ENCODE measurements at regions not wholly inside any gene's neighbourhood (a gene's known extent, or its start where the extent isn't known, plus 50 kb on each side); places are given as distances from the start of the nearest gene placed in this dataset.

- Histone ChIP-seq H2BK120ac (ENCODE audit: low read depth, low read length) (no peak overlapping the region), H3K27me3 (ENCODE audit: insufficient read depth, low read length, poor library complexity) (no peaks in the 10 kb centered on the region), H3K56ac (ENCODE audit: low read length) (no peak overlapping the region), H4K5ac (ENCODE audit: low read length) (no peak overlapping the region), H3K36me3 (ENCODE audit: control insufficient read depth, insufficient read depth, low read length) (no peaks in the 10 kb centered on the region), H3K23ac (ENCODE audit: low read length) (no peak overlapping the region), H2BK5ac (ENCODE audit: low read length) (no peak overlapping the region), H3K4me2 (ENCODE audit: low read length) (no peak overlapping the region), H4K8ac (ENCODE audit: low read depth, low read length) (no peak overlapping the region), H3K18ac (ENCODE audit: low read length) (no peak overlapping the region), H3K9ac (ENCODE audit: low read length) (no peak overlapping the region), H2AK5ac (ENCODE audit: low read length) (no peak overlapping the region), H2BK15ac (replicated peaks; ENCODE audit: low read depth) (no peak overlapping the region), H3K4me3 (ENCODE audit: low read length) (no peak overlapping the region), H3K79me2 (ENCODE audit: control insufficient read depth, insufficient read depth, low read length) (no peaks in the 10 kb centered on the region), H3K27ac (ENCODE audit: low read depth, low read length) (no peak overlapping the region), H3K4ac (ENCODE audit: low read depth, low read length) (no peak overlapping the region), H3K79me1 (ENCODE audit: low read length) (no peaks in the 10 kb centered on the region), H3K4me1 (ENCODE audit: control insufficient read depth, low read depth, low read length) (no peaks in the 10 kb centered on the region)
- WGBS (ENCODE audit: extremely low coverage, insufficient coverage, low lambda C conversion rate), result no CpG with 5 or more reads among the region's 1 CpG
- no peak for DNase-seq
Observed at GRCh38 chr12:92216092-92216491, 70.4 kb upstream of the BTG1 start.

GRCh38 chr12:92215358-92215757, 69.7 kb upstream of the BTG1 start:
- Histone ChIP-seq H2BK5ac (ENCODE audit: low read length) (no peak overlapping the region), H3K4me1 (ENCODE audit: control insufficient read depth, low read depth, low read length) (no peaks in the 10 kb centered on the region), H3K79me1 (ENCODE audit: low read length) (no peaks in the 10 kb centered on the region), H3K18ac (ENCODE audit: low read length) (no peak overlapping the region), H3K27me3 (ENCODE audit: insufficient read depth, low read length, poor library complexity) (no peaks in the 10 kb centered on the region), H3K36me3 (ENCODE audit: control insufficient read depth, insufficient read depth, low read length) (no peaks in the 10 kb centered on the region), H4K8ac (ENCODE audit: low read depth, low read length) (no peak overlapping the region), H2BK15ac (replicated peaks; ENCODE audit: low read depth) (no peak overlapping the region), H3K23ac (ENCODE audit: low read length) (no peak overlapping the region), H3K9ac (ENCODE audit: low read length) (no peak overlapping the region), H3K27ac (ENCODE audit: low read depth, low read length) (no peak overlapping the region), H3K79me2 (ENCODE audit: control insufficient read depth, insufficient read depth, low read length) (no peaks in the 10 kb centered on the region), H2AK5ac (ENCODE audit: low read length) (no peak overlapping the region), H4K5ac (ENCODE audit: low read length) (no peak overlapping the region), H3K4ac (ENCODE audit: low read depth, low read length) (no peak overlapping the region), H3K4me2 (ENCODE audit: low read length) (no peak overlapping the region), H3K56ac (ENCODE audit: low read length) (no peak overlapping the region), H3K4me3 (ENCODE audit: low read length) (no peak overlapping the region), H2BK120ac (ENCODE audit: low read depth, low read length) (no peak overlapping the region)
- WGBS (ENCODE audit: extremely low coverage, insufficient coverage, low lambda C conversion rate), result no CpG with 5 or more reads among the region's 5 CpGs
- DNase-seq, result no peak

GRCh38 chr12:92213166-92213565, 67.5 kb upstream of the BTG1 start:
- no peak overlapping the region for H2BK5ac ChIP-seq (ENCODE audit: low read length)
- H3K27ac ChIP-seq (ENCODE audit: low read depth, low read length), result no peak overlapping the region
- no peak for DNase-seq

DNA sequence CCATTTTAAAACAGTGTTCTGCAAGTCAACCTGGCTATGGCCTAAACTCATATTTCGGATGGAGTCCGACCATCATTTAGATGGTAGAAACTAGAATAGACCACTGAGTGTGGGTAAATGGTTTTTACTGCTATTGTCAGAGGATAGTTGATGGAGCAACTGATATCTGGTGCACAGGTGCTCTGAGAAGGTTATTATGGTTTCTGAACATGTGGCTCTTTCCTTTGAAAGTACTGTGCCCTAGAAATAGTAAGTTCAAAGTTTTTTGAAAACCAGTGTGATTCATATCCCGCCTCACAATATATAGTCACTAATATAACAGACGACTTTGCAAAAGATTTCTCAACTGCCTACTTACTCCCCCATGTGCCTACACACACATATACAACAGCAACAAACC, 64.4 kb upstream of the BTG1 start:
- H2BK15ac ChIP-seq (replicated peaks; ENCODE audit: low read depth), result no peak overlapping the region
- H3K79me1 ChIP-seq (ENCODE audit: low read length), result no peaks in the 10 kb centered on the region
- H3K27ac ChIP-seq (ENCODE audit: low read depth, low read length), result no peak overlapping the region
- no peak overlapping the region for H2BK5ac ChIP-seq (ENCODE audit: low read length)
- no peak overlapping the region for H3K4me3 ChIP-seq (ENCODE audit: low read length)
- H3K23ac ChIP-seq (ENCODE audit: low read length), result no peak overlapping the region
- H2BK120ac ChIP-seq (ENCODE audit: low read depth, low read length), result no peak overlapping the region
- no CpG with 5 or more reads among the region's 4 CpGs for WGBS (ENCODE audit: extremely low coverage, insufficient coverage, low lambda C conversion rate)
- no peak overlapping the region for H3K18ac ChIP-seq (ENCODE audit: low read length)
- no peak overlapping the region for H3K9ac ChIP-seq (ENCODE audit: low read length)
- H4K5ac ChIP-seq (ENCODE audit: low read length), result no peak overlapping the region
- H3K4ac ChIP-seq (ENCODE audit: low read depth, low read length), result no peak overlapping the region
- no peaks in the 10 kb centered on the region for H3K27me3 ChIP-seq (ENCODE audit: insufficient read depth, low read length, poor library complexity)
- H3K4me1 ChIP-seq (ENCODE audit: control insufficient read depth, low read depth, low read length), result no peaks in the 10 kb centered on the region
- H2AK5ac ChIP-seq (ENCODE audit: low read length), result no peak overlapping the region
- DNase-seq, result no peak
- no peak overlapping the region for H4K8ac ChIP-seq (ENCODE audit: low read depth, low read length)
- no peak overlapping the region for H3K4me2 ChIP-seq (ENCODE audit: low read length)
- no peak overlapping the region for H3K56ac ChIP-seq (ENCODE audit: low read length)
- H3K36me3 ChIP-seq (ENCODE audit: control insufficient read depth, insufficient read depth, low read length), result no peaks in the 10 kb centered on the region
- no peaks in the 10 kb centered on the region for H3K79me2 ChIP-seq (ENCODE audit: control insufficient read depth, insufficient read depth, low read length)

More at GRCh38 chr12:92213166-92213565, 67.5 kb upstream of the BTG1 start:
- Histone ChIP-seq H4K5ac (ENCODE audit: low read length) (no peak overlapping the region), H3K79me2 (ENCODE audit: control insufficient read depth, insufficient read depth, low read length) (no peaks in the 10 kb centered on the region), H2BK120ac (ENCODE audit: low read depth, low read length) (no peak overlapping the region), H3K23ac (ENCODE audit: low read length) (no peak overlapping the region), H3K4me1 (ENCODE audit: control insufficient read depth, low read depth, low read length) (no peaks in the 10 kb centered on the region), H2AK5ac (ENCODE audit: low read length) (no peak overlapping the region), H3K36me3 (ENCODE audit: control insufficient read depth, insufficient read depth, low read length) (no peaks in the 10 kb centered on the region), H3K18ac (ENCODE audit: low read length) (no peak overlapping the region), H3K4me2 (ENCODE audit: low read length) (no peak overlapping the region), H4K8ac (ENCODE audit: low read depth, low read length) (no peak overlapping the region), H3K79me1 (ENCODE audit: low read length) (no peaks in the 10 kb centered on the region), H3K4me3 (ENCODE audit: low read length) (no peak overlapping the region), H3K4ac (ENCODE audit: low read depth, low read length) (no peak overlapping the region), H3K9ac (ENCODE audit: low read length) (no peak overlapping the region), H2BK15ac (replicated peaks; ENCODE audit: low read depth) (no peak overlapping the region), H3K56ac (ENCODE audit: low read length) (no peak overlapping the region), H3K27me3 (ENCODE audit: insufficient read depth, low read length, poor library complexity) (no peaks in the 10 kb centered on the region)
- no CpG with 5 or more reads among the region's 2 CpGs for WGBS (ENCODE audit: extremely low coverage, insufficient coverage, low lambda C conversion rate)

DNA sequence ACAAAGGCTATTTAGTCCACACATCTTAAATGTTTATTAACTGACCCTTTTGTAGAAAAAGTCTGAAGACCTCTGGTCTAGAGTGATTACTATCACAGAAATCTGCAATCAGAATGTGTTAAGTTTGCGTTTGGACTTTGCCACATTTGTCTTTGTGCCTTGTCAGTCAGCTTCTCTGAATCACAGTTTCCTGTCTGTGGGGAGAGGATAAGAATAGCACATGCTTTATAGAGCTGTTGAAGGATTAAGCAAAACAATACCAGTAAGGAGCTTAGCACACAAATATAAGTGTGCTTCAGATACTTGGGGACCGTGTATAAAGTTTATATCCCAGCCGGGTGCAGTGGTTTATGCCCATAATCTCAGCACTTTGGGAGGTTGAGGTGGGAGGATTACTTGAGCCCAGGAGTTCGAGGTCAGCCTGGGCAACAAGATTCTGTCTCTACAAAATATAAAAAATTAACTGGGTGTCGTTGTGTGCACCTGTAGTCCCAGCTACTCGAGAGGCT, 63.0 kb upstream of the BTG1 start:
- Histone ChIP-seq H3K36me3 (ENCODE audit: control insufficient read depth, insufficient read depth, low read length) (no peaks in the 10 kb centered on the region), H3K4me3 (ENCODE audit: low read length) (no peak overlapping the region), H3K79me1 (ENCODE audit: low read length) (no peaks in the 10 kb centered on the region), H2BK15ac (replicated peaks; ENCODE audit: low read depth) (no peak overlapping the region), H2AK5ac (ENCODE audit: low read length) (no peak overlapping the region), H3K18ac (ENCODE audit: low read length) (no peak overlapping the region), H3K4me1 (ENCODE audit: control insufficient read depth, low read depth, low read length) (no peaks in the 10 kb centered on the region), H2BK5ac (ENCODE audit: low read length) (no peak overlapping the region), H3K4ac (ENCODE audit: low read depth, low read length) (no peak overlapping the region), H4K8ac (ENCODE audit: low read depth, low read length) (no peak overlapping the region), H3K4me2 (ENCODE audit: low read length) (no peak overlapping the region), H2BK120ac (ENCODE audit: low read depth, low read length) (no peak overlapping the region), H3K79me2 (ENCODE audit: control insufficient read depth, insufficient read depth, low read length) (no peaks in the 10 kb centered on the region), H3K9ac (ENCODE audit: low read length) (no peak overlapping the region), H4K5ac (ENCODE audit: low read length) (no peak overlapping the region), H3K56ac (ENCODE audit: low read length) (no peak overlapping the region), H3K23ac (ENCODE audit: low read length) (no peak overlapping the region), H3K27ac (ENCODE audit: low read depth, low read length) (no peak overlapping the region), H3K27me3 (ENCODE audit: insufficient read depth, low read length, poor library complexity) (no peaks in the 10 kb centered on the region)
- DNase-seq, result peak; percentile 19
- no CpG with 5 or more reads among the region's 6 CpGs for WGBS (ENCODE audit: extremely low coverage, insufficient coverage, low lambda C conversion rate)

- Histone ChIP-seq H2BK5ac (ENCODE audit: low read length) (no peak overlapping the region), H3K27ac (ENCODE audit: low read depth, low read length) (no peak overlapping the region), H3K4ac (ENCODE audit: low read depth, low read length) (no peak overlapping the region), H3K79me1 (ENCODE audit: low read length) (no peaks in the 10 kb centered on the region), H3K4me2 (ENCODE audit: low read length) (no peak overlapping the region), H3K27me3 (ENCODE audit: insufficient read depth, low read length, poor library complexity) (no peaks in the 10 kb centered on the region), H3K23ac (ENCODE audit: low read length) (no peak overlapping the region), H3K9ac (ENCODE audit: low read length) (no peak overlapping the region), H4K8ac (ENCODE audit: low read depth, low read length) (no peak overlapping the region), H2BK120ac (ENCODE audit: low read depth, low read length) (no peak overlapping the region), H3K4me1 (ENCODE audit: control insufficient read depth, low read depth, low read length) (no peaks in the 10 kb centered on the region), H3K4me3 (ENCODE audit: low read length) (no peak overlapping the region), H3K56ac (ENCODE audit: low read length) (no peak overlapping the region), H3K79me2 (ENCODE audit: control insufficient read depth, insufficient read depth, low read length) (no peaks in the 10 kb centered on the region), H3K36me3 (ENCODE audit: control insufficient read depth, insufficient read depth, low read length) (no peaks in the 10 kb centered on the region), H2BK15ac (replicated peaks; ENCODE audit: low read depth) (no peak overlapping the region), H3K18ac (ENCODE audit: low read length) (no peak overlapping the region), H4K5ac (ENCODE audit: low read length) (no peak overlapping the region), H2AK5ac (ENCODE audit: low read length) (no peak overlapping the region)
- peak; percentile 43 for DNase-seq
- no CpG with 5 or more reads among the region's 1 CpG for WGBS (ENCODE audit: extremely low coverage, insufficient coverage, low lambda C conversion rate)
Observed at GRCh38 chr12:92206596-92206995, 61.0 kb upstream of the BTG1 start.
